Calu3 (cell line): ENCODE measurements at regions not wholly inside any gene's neighbourhood (a gene's known extent, or its start where the extent isn't known, plus 50 kb on each side); places are given as distances from the start of the nearest gene placed in this dataset.
"Not testable (repeated sequence)": the region's sequence is repeated elsewhere in the genome, so short reads cannot be mapped to it uniquely, and the experiment has no call there.

Experiments
- BruUV-seq: library from RNA; stranded (reverse); fragments of 400-500 nt; replicated peaks from 2 replicates; lab custom pipeline; 2021; lab: Mats Ljungman, UMichigan
- CTCF ChIA-PET: fragments of 300-600 bp; sonication (Branson Sonifier 250); formaldehyde crosslinking; loops from one replicate; lab custom pipeline; 2022; ENCODE audit warnings: antibody characterized with exemption; lab: Charles Lee
- DNase-seq: peaks from one replicate; pipeline ENCODE4 v3.0.0; 2022
- H3K27ac Mint-ChIP-seq: one replicate; pipeline ENCODE4 v1.8.0; 2022; ENCODE audit warnings: mixed read lengths; ENCODE audit not compliant: unreplicated experiment
- H3K27me3 Mint-ChIP-seq: one replicate; pipeline ENCODE4 v1.8.0; 2022; ENCODE audit warnings: mixed read lengths; ENCODE audit not compliant: unreplicated experiment
- H3K36me3 Mint-ChIP-seq: one replicate; pipeline ENCODE4 v1.8.0; 2022; ENCODE audit warnings: mild to moderate bottlenecking, moderate library complexity, mixed read lengths; ENCODE audit not compliant: insufficient read depth, unreplicated experiment
- H3K4me1 Mint-ChIP-seq: one replicate; pipeline ENCODE4 v1.8.0; 2022; ENCODE audit warnings: mild to moderate bottlenecking, low read depth, mixed read lengths; ENCODE audit not compliant: unreplicated experiment
- H3K4me3 Mint-ChIP-seq: one replicate; pipeline ENCODE4 v1.8.0; 2022; ENCODE audit warnings: mild to moderate bottlenecking, low read depth, moderate library complexity, mixed read lengths; ENCODE audit not compliant: unreplicated experiment
- H3K9me3 Mint-ChIP-seq: one replicate; pipeline ENCODE4 v1.8.0; 2022; ENCODE audit warnings: low read depth, mixed read lengths; ENCODE audit not compliant: unreplicated experiment
- CTCF ChIP-seq: fragments of 200-600 bp; IDR thresholded peaks from one replicate; pipeline ENCODE4 v1.8.0; 2022; ENCODE audit warnings: antibody characterized with exemption; ENCODE audit not compliant: unreplicated experiment
- intact Hi-C: fragments of 100-400 bp; cut with micrococcal nuclease; formaldehyde crosslinking; loops from one replicate; pipeline ENCODE4 v1.10.0; 2022; ENCODE audit not compliant: unreplicated experiment

GRCh38 chr12:131622422-131622955 is 88.4 kb upstream of the SFSWAP start:
- Mint-ChIP-seq H3K4me3 (no peak overlapping the region), H3K9me3 (no peaks in the 10 kb centered on the region), H3K36me3 (no peaks in the 10 kb centered on the region), H3K27me3 (peaks cover 83% of the 10 kb centered on the region), H3K4me1 (no peaks in the 10 kb centered on the region), H3K27ac (no peak overlapping the region)
- intact Hi-C loops = no loop called here
- CTCF ChIA-PET = no interaction called here
- no peak for TF ChIP-seq CTCF
- DNase-seq = no peak
- BruUV-seq = no TSS peak

GRCh38 chr12:131623404-131624368 is 87.2 kb upstream of the SFSWAP start:
- H3K4me3 Mint-ChIP-seq, H3K9me3 Mint-ChIP-seq, H3K4me1 Mint-ChIP-seq, intact Hi-C loops, BruUV-seq, H3K27ac Mint-ChIP-seq, H3K36me3 Mint-ChIP-seq, DNase-seq: not testable (repeated sequence)
- CTCF ChIA-PET = interaction anchor here (0.7 kb wide), 1 partner anchor 264 kb away, joined by 4 read pairs; no protein-coding TSS in a partner anchor
- H3K27me3 Mint-ChIP-seq = peaks cover 83% of the 10 kb centered on the region

GRCh38 chr12:131624369-131624739 is 86.5 kb upstream of the SFSWAP start:
- H3K4me3 Mint-ChIP-seq, H3K27ac Mint-ChIP-seq, H3K36me3 Mint-ChIP-seq, H3K4me1 Mint-ChIP-seq, H3K9me3 Mint-ChIP-seq, BruUV-seq, intact Hi-C loops, DNase-seq: not testable (repeated sequence)
- H3K27me3 Mint-ChIP-seq = peaks cover 83% of the 10 kb centered on the region
- CTCF ChIA-PET = interaction anchor here (0.5 to 0.7 kb wide), 2 partner anchors 68 to 201 kb away, joined by 3 read pairs; no protein-coding TSS in a partner anchor

DNA sequence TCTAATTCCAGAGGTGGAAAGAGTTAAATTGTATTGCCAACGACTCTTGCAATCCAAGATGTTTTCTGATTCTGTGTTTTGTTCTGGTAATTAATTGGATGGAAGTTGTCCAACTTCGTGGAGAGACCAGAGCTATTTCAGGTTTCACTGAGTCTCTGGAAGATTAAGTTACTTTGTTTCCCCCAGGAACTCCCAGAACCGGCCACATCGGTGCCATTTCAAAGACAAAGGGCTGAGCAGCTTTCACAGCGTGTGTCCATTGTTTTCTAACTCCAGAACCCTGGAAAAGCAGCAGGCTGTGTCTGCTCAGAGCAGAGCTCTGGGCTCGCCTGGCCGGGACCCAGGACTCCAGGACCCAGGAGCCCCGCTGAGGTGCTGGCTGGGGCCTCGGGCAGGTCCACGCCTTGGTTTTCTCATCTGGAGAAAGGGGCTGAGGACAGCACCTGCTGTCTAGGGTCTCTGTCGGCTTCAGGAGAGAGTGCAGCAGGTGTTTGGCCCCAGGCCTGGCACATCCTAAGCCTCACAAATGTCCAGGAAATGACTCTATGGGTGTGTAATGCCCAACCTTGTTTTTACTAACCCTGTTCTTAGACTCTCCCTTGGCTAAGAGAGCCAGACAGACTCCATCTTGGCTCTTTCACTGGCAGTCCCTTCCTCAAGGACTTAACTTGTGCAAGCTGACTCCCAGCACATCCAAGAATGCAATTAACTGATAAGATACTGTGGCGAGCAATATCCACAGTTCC is 86.0 kb upstream of the SFSWAP start:
- H3K9me3 Mint-ChIP-seq, intact Hi-C loops, DNase-seq, BruUV-seq, H3K27ac Mint-ChIP-seq, H3K36me3 Mint-ChIP-seq, H3K4me3 Mint-ChIP-seq, H3K4me1 Mint-ChIP-seq: not testable (repeated sequence)
- H3K27me3 Mint-ChIP-seq = peaks cover 83% of the 10 kb centered on the region
- CTCF ChIA-PET = interaction anchor here (0.5 to 0.7 kb wide), 2 partner anchors 69 to 201 kb away, joined by 3 read pairs; no protein-coding TSS in a partner anchor

GRCh38 chr12:131625966-131626722 is 84.7 kb upstream of the SFSWAP start:
- H3K4me3 Mint-ChIP-seq, H3K36me3 Mint-ChIP-seq, intact Hi-C loops, BruUV-seq, H3K4me1 Mint-ChIP-seq, CTCF ChIA-PET, H3K9me3 Mint-ChIP-seq, DNase-seq, H3K27ac Mint-ChIP-seq: not testable (repeated sequence)
- peaks cover 83% of the 10 kb centered on the region for H3K27me3 Mint-ChIP-seq

- H3K4me1 Mint-ChIP-seq, DNase-seq, BruUV-seq, H3K9me3 Mint-ChIP-seq, intact Hi-C loops, CTCF ChIA-PET, H3K27ac Mint-ChIP-seq, H3K4me3 Mint-ChIP-seq, H3K36me3 Mint-ChIP-seq: not testable (repeated sequence)
- H3K27me3 Mint-ChIP-seq = peaks cover 83% of the 10 kb centered on the region
These were observed 83.5 kb upstream of the SFSWAP start for GRCh38 chr12:131627151-131628022.
